ENCODE measurements at regions not wholly inside any gene's neighbourhood (a gene's known extent, or its start where the extent isn't known, plus 50 kb on each side); places are given as distances from the start of the nearest gene placed in this dataset.

DNA sequence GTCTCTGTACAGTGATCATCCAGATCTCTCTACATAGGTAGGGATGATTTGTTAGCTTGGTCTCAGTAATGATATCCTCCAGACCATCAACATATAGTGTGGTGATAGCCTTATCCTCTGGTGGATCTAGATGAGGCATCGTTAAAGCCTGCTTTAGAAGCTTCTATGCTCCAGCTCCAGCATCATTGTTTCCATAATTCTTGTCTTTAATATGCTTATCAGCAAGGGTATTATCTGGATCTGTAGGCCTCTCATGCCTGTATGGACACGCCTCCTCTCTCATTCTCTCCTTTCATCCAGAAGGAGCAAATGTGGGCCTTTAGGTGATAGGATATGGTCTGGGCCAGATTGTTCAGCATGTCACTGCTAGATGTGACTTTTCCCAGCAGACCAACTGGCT, 234.5 kb upstream of the CHST9 start:
- TF ChIP-seq, protein P1, sequence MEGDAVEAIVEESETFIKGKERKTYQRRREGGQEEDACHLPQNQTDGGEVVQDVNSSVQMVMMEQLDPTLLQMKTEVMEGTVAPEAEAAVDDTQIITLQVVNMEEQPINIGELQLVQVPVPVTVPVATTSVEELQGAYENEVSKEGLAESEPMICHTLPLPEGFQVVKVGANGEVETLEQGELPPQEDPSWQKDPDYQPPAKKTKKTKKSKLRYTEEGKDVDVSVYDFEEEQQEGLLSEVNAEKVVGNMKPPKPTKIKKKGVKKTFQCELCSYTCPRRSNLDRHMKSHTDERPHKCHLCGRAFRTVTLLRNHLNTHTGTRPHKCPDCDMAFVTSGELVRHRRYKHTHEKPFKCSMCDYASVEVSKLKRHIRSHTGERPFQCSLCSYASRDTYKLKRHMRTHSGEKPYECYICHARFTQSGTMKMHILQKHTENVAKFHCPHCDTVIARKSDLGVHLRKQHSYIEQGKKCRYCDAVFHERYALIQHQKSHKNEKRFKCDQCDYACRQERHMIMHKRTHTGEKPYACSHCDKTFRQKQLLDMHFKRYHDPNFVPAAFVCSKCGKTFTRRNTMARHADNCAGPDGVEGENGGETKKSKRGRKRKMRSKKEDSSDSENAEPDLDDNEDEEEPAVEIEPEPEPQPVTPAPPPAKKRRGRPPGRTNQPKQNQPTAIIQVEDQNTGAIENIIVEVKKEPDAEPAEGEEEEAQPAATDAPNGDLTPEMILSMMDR (IDR thresholded peaks at IDR 0.05), result no peak
- no peak for TF ChIP-seq POLR2AphosphoS5 (IDR thresholded peaks at IDR 0.05; ENCODE audit: low read depth, low read length)
- no peak for TF ChIP-seq TCF7L2 (IDR thresholded peaks at IDR 0.05; ENCODE audit: low read depth, low read length)
- TF ChIP-seq, protein P2, sequence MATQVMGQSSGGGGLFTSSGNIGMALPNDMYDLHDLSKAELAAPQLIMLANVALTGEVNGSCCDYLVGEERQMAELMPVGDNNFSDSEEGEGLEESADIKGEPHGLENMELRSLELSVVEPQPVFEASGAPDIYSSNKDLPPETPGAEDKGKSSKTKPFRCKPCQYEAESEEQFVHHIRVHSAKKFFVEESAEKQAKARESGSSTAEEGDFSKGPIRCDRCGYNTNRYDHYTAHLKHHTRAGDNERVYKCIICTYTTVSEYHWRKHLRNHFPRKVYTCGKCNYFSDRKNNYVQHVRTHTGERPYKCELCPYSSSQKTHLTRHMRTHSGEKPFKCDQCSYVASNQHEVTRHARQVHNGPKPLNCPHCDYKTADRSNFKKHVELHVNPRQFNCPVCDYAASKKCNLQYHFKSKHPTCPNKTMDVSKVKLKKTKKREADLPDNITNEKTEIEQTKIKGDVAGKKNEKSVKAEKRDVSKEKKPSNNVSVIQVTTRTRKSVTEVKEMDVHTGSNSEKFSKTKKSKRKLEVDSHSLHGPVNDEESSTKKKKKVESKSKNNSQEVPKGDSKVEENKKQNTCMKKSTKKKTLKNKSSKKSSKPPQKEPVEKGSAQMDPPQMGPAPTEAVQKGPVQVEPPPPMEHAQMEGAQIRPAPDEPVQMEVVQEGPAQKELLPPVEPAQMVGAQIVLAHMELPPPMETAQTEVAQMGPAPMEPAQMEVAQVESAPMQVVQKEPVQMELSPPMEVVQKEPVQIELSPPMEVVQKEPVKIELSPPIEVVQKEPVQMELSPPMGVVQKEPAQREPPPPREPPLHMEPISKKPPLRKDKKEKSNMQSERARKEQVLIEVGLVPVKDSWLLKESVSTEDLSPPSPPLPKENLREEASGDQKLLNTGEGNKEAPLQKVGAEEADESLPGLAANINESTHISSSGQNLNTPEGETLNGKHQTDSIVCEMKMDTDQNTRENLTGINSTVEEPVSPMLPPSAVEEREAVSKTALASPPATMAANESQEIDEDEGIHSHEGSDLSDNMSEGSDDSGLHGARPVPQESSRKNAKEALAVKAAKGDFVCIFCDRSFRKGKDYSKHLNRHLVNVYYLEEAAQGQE (IDR thresholded peaks at IDR 0.05; ENCODE audit: insufficient read depth in 1 of 2, low read depth in 2 of 2, low read length in 1 of 2), result no peak
- no peak for TF ChIP-seq SIN3A (IDR thresholded peaks at IDR 0.05; ENCODE audit: borderline replicate concordance, insufficient read depth, low read depth, low read length)

Measured in Panc1 (cell line).